Left hindlimb (tissue), 1 donor: ENCODE measurements at regions not wholly inside any gene's neighbourhood (a gene's known extent, or its start where the extent isn't known, plus 50 kb on each side); places are given as distances from the start of the nearest gene placed in this dataset.

Experiments
- DNase-seq: peaks from one replicate; pipeline ENCODE4 v3.0.0-alpha.2; 2018

DNA sequence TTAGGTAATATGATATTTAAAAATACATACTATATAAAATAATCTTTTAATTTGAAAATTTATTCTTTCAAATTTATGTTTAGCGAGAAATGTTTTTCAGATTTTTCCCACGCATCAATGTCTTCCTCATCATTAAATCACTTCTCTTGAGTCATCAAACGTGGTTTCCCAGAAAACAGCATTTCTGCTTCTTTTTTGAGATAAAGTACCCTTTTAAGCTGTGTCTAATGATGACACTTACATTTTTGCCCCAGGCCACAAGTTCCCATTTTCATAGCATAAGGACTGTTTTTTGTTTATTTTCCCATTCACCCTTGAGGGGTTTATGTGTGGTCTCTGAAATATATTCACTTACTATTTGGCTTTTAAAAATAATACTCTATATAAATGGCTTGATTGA, 139.0 kb upstream of the HS3ST3A1 start:
- DNase-seq = no peak

DNA sequence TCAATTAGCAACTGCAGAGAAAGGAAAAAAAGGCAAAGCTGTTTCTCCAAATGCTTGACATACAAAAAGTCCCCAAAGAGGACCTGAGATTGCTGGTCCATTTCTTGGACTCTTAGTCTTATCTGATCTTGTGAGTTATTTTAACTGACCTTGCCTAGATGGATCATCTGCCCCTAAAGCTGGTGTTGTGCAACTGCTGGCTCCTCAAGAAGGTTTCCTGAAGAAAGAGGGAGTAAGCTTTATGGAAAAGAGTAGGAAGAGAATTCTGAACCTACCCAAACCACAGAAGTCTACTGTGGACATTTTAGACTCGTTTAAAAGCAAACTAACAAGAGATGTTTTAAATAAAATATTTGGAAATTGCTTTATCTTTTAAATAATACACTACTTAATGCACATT, 140.0 kb upstream of the HS3ST3A1 start:
- DNase-seq = no peak

DNA sequence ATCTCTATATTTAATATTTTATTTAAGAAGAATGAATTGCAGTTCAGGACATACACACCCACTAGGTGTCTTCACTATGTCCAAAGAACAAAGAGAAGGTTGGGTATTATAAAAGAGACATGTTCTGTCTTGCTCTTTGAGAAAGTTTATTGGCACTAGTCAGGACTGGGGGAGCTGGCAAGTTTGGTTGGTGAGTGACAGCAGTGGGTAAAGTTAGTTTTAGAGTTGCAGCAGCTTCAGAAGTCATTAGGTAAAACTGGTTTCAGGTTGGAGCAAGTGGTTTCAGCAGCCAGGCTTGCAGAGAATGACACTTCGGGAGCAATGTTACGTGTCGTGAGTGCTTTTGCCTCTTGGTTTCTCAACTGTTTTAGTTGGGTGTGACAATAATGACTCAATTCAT, 142.2 kb upstream of the HS3ST3A1 start:
- DNase-seq = no peak

DNA sequence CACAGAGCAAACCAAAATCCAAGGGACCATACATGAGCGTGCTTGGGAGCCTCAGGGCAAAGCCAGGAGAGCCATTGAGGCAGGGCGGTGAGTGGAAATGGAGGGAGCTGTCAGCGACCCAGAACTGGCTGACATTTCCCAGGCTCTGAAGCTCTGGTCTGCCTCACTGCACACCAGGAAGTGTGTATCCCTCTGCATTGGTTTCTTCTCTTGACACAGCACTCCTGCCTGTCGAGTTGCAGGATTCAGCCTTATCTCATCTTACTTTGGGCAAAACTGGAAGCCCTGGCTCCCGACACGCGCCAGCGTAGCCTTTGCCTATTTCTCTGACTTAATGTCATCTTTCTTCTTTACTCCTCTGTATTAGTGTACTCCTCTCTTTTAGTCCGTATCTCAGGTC, 144.7 kb upstream of the HS3ST3A1 start:
- no peak for DNase-seq

DNA sequence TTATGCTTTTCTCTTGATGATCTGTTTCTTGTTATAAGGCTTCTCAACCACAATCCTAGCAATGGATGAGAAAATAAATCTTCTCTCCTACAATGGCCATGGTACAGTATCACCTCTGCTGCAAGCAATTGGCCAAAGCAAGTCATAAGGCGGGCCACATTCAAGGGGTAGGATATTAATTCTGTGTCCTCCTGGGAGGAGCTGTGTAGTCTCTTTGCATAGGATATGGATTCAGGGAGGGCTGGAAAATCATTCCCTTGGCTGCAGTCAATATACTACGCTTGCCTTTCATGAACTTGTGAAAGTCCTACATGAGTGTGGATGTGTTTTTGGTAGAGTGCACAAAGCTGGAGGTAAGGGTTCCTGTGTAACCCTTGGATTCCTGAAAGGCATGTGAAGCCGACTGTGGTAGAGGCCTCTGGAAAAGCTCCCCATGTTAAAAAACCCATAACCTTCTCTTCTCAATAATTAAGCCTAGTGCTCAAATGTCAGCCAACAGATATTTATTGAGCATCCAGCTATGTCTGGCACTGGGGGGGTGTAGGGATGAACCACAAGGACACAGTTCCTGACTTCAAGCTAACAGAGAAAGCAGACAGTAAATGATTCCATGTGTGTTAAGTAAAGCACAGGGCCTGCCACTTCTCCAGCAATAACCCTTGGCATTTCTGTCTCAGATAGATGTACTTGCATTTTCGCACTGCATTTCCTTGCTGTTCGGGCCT, 147.6 kb upstream of the HS3ST3A1 start:
- no peak for DNase-seq

DNA sequence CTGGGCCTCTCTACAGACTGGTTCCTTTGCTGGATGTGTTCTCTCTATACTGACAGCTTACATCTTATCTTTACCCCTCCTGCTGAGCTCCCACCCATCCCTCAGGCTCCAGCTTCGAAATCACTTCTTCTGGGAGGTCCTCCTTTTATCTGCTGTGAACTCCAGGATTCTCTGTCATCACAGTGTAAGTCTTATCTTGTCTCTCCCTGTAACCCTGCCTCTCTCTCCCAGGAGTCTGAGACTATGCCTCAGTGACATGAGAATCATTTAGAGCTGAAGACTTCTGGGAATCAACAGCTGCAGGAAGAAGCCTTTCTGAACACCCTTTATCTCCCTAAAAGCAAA, 148.1 kb upstream of the HS3ST3A1 start:
- no peak for DNase-seq

DNA sequence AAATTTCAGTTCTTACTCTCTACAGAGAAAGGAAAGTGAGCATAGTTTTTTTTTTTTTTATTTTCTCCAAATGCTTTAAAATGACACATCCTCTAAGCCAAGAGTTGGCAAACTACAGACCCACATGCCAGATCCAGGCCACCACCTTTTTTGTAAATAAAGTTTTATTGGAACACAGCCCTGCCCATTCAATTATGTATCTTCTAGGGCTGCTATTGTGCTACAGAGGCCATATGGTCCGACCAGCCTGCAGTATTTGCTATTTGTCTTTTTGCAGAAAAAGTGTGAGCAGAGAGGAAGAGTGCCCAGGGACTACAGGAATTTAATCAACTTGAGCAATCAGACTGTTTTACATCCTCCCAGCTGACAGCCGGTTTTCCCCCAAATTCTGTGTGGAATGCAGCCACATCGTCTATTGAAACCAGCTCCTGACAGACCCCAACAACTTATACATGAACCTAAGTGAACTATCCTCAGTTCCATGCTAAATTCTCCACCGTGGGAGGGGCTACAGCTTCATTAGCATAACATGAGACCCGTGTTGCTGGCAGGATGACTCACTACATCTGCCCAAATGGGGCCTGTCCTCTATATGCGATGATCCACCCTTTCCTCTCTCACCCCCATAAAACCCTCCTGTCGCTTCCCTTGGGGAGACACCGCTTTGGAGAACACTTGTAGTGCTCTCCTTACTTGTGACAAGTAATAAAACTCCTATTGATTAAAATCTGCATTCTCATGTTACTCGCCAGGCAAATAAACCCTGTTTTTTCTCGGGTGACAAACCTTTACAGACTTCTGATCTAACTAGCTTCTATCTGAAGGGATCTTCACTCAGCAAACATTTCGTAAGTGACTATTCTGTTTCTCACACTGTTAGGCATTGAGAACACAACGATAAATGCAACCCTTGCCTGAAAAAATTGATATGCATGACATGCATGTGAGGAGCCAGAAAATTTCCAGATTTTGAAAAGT, 149.4 kb upstream of the HS3ST3A1 start:
- DNase-seq = no peak

DNA sequence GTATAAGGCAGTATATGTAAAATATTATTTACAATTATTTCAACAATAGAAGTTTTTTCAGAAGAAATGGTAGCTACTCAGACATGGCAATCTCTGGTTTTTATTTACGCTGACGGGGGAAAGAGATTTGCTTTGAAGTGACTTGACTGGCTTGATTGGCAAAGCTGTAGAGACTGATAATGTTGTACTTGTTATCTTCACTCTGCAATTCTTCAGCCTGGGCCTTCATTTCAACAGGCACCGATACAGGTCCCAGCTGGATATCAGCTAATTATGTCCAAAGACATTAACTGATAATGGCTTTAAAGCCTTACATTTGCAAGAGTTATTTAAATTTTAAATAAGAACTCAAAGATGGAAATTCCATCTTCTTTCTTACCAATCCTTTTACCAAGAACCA, 151.4 kb upstream of the HS3ST3A1 start:
- no peak for DNase-seq

DNA sequence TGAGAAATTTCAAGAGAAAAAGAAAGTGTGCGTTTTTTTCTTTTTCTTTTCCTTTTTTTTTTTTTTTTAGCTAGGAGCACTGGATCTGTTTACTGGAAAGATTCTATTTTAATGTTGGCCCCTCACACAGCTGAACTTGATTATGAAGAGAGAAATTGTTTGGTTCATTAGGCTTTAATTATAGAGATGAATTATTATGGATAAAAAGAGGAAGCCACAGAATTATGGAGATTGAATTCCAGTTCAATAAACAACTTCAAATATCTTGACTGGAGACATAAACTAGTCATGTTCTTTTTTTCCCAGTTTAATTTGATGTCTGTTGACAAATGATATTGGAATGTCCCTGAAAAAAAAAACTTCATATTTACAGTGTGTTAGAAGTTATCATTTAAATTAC, 152.0 kb upstream of the HS3ST3A1 start:
- no peak for DNase-seq

DNA sequence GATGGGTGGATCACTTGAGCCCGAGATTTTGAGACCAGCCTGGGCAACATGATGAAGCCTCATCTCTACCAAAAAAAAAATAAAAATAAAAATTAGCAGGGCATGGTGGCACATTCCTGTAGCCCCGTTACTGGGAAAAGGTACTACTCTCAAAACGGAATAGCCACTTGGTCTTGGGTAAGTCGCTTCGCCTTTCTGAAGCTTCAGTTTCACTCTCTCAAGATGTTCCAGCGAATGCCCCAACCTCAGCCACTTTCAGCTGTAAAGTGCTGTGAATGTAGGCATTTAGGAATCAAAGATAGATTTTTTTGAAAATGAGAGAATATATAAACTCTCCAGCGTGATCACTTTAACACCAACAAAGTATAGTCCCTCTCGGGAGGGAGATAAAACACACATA, 154.1 kb upstream of the HS3ST3A1 start:
- DNase-seq = no peak

DNA sequence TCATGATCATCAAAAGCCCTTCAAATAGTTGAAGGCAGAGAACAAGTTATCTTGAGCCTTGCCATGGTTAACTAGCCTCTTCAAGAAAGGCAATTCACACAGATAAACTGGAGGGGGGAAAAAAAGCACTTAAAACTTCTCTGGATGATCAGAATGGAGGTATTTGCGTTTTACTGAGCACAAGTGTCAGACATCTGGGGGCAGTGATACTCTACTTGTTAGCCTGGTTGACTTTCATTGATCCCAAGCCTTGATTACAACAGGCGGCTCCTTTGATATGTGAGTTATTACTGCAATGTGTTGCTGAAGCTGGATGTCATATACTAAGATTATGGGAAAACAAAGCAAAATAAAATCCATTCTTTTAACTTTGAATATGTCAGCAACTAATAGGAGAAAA, 155.0 kb upstream of the HS3ST3A1 start:
- no peak for DNase-seq

DNA sequence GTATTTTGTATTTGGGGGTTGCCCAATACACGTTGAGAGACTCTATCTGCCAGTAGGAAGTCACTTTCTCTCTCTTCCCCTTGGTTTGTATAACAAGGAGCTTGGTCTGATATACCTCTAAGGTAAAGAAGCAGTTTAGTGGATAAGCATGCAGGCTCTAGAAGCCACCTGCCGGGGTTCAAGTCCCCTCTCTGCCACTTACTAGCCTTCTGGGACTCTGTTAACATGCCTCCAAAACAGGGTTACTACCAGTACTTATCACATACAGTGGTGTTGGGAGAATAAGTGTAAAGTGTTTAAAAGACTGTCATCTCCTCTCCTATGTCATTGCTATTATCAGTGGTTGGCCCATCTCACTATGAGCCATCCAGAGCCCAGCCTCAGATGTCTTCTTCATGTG, 156.1 kb upstream of the HS3ST3A1 start:
- DNase-seq = no peak

DNA sequence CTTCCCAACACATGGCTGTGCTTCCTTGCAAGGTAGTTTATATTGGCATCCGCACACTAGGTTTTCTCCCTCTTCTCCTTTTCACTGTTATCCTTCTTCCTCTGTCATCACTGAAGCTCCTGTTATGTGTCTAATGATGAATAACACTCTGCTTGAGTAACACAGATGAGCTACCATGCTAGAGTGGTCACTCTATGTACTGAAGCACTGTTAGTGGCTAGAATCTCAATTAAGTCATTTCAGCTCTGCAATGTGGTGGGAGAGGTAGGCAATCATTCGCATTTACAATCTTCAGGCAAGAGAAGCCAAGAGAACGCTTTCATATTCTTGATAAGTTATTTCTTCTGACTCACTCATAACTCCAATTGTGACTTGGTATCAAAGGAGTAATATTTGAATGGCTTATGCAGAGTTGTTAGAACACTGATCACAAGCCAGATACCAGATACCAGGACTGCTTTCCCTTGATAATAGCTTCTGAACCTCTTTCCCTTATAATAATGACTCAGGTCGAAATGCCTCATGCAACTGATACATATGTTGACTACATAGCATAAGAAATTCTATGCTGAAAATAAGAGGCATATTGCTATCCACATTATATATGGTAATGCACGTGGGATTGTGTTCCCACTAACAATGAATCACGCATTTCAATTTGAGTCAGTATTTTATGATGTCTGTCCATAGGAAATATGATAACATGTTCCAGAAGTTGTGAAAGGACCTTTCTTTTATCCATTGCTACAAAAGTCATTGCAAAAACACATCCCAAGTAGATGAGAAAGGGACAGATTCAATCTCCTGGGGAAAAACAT, 158.0 kb upstream of the HS3ST3A1 start:
- DNase-seq = no peak

DNA sequence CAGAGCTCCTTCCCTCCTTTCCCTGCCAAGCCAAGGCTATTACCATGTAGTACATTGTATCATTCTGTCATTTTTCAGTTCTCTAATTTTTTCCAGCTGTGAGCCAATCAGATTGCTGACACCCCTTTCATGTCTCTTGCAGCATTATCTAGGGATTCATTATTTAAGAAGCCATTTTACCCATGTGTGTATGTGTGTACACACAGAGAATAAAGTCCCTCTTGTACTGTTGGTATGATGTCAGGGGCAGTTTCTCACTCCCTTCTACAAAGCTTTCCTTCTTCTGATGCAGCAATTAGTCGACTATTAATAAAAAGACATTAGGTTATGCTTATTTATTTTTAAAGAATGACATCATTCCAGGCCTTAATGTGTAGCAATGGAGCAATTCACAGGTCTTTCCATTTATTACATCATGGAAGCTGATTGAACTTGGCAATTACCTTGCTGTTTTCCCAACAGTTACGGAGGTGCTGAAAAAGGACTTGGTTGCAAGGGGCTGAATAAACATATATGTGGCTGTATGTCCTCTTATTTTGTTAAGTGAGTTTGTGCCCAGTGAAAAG, 159.4 kb upstream of the HS3ST3A1 start:
- no peak for DNase-seq

DNA sequence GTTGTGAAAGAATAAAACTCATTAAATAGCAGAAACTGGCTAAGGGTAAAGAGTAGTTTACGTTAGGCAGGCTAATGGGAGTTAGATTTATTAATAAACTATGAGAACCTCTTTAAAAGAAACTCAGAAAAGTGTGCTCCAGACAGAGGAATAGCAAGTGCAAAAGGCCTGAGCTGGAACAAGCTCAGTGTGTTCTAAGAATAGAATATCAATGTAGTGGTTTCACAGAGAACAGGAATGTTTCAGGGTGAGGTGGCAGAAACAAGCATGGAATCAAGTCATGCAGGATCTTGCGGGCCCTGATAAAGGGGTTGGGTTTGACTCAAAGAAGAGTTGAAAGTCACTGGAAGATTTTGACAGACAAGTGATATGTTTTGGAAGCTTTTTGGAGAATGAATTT, 164.0 kb upstream of the HS3ST3A1 start:
- DNase-seq = no peak

DNA sequence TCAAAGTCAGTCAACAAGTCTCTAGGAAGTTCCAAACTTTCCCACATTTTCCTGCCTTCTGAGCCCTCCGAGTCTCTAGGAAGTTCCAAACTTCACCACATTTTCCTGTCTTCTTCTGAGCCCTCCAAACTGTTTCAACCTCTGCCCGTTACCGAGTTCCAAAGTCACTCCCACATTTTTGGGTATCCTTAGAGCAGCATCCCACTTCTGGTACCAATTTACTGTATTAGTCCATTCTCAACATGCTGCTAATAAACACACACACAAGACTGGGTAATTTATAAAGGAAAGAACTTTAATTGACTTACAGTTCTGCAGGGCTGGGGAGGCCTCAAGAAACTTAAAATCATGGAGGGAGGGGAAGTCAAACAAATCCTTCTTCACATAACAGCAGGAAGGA, 169.0 kb upstream of the HS3ST3A1 start:
- no peak for DNase-seq

DNA sequence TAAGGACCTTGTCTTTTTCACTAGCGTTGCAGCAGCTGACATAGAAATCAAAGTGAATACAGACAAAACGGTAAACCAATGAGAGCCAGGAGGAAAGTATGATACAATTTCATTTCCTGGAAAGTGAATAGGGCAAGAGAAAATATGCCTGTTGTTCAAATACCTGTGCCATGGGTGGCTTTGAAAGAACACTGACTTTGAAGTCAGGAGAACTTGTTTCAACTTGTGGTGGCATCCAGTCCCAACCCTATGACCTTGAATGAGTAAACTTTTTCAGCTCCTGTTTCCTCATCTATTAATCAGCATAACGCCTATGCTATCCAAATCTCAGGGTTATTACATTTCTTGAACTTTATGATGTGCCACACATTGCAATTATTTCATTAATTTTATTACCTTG, 173.7 kb upstream of the HS3ST3A1 start:
- no peak for DNase-seq

DNA sequence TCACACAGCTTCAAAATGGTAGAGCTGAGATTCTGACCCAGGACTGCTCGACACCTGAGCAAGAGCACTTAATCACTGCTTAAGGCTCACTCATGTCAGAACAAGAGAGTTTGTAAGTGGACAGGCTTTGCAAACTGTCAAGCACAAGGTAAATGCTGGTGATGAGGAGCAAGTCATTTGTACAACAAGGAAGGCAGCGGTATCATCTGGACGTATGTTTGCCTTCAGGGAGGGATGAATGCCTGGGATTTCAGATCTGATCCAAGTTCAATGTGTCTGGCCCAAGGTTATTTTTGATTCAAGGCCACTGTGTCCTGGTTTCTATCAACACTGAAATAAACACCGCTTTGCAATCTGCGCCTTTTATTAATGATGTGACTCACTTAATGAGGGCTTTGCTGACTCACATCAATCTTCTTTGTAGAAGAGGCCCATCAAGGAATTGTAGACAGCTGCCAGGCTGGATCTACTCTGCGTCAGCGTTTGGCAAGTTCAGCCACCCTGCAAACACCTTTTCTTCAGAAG, 174.4 kb upstream of the HS3ST3A1 start:
- DNase-seq = no peak

DNA sequence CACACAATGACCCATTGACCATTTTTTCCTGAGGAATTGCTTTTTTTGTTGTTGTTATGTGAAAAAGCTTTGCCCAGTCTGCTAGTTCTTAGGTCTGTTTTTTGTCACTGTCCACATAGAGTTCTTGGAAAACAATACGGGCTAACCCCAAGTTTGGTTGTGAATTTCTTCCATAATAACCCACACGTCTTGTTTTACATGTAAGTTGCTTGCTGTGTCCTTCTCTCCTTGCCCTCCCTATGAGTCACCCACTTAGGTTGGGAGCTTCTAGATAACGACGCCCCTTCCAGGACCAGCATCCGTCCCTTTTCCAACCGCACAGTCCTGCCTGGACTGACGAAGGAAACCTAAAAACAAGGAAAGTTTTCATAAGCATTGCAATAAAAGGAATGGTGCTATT, 175.3 kb upstream of the HS3ST3A1 start:
- DNase-seq = no peak

DNA sequence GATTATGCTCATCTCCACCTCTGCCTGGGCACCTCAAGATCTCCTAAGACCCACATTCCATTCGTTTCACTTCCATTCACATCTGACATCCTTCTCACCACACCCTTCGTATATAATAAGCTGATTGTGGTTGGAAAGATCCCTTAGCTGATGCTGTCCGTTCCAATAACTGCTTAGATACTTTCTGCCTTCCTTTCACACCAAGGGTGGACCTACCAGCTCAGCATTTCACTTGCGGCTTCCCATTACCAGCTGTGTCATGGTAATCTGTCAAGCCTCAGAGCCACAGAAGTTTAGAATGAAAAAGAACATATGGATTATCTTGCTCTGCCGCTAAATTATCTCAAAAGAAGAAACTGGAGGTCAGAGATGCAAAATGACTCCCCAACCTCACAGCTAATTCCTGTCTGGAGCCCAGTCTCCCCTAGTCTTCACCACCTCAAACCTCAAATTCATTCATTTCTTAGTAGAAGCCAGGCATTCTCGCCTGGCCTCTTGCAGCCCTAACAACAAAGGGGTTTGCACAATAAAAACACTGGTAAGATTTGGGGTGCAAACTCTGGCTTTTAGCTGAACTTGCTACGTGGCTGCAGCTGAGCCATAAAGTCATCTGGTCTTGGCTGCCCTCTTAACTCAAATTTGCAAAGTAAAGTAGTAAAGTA, 182.8 kb upstream of the HS3ST3A1 start:
- DNase-seq = no peak

DNA sequence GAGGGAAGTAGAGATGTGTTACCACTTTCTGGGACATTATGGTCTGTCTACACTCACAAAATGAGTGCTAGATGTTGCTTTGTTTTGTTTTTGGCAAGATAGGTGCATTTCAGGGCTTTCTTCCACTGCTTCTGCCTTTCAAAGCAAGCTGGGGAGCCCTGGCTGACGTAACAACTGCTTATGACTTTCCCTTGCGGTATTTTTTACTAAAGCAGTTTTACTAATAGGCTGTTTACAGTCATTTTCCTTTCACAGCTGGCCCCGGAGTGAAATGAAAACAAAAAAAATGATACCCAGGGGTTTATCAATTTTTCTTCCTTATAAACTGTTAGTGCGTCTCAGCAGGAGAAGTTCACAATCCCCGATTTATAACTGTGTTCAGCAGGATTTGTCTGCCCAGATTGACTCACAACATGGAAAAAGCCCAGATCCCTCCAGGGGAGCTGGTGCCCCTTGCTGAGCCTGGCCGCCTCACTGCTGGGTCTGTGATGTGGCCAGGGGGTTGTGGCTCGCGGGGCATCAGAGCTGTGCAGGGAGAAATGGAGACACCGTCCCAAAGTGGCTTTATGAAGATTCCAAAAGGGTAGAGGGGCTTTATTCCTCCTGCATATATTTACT, 184.4 kb upstream of the HS3ST3A1 start:
- DNase-seq = no peak

DNA sequence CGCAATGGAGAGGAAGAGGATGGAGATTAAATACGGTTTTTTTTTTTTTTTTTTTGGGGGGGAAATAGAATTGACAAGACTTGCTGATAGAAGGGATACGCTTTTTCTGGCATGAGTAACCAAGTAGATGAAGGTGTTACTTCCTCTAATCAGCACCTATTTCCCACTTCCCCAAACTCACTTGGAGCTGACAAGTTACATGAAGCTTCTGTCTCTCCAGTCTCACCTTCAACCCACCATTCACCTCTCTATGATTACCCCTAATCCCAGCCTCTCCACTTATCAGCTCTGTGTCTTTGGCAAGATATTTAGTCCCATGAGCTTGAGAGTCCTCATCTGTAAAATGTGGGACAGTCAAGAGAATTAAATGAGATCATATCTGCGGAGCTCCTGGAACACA, 185.9 kb upstream of the HS3ST3A1 start:
- no peak for DNase-seq
